Small intestine (tissue), 7 donors: ENCODE measurements at regions not wholly inside any gene's neighbourhood (a gene's known extent, or its start where the extent isn't known, plus 50 kb on each side); places are given as distances from the start of the nearest gene placed in this dataset.
"Not testable (repeated sequence)": the region's sequence is repeated elsewhere in the genome, so short reads cannot be mapped to it uniquely, and the experiment has no call there.

Source experiments
- DNase-seq, 2 donors: peaks; one replicate each; pipeline versions ENCODE4 v3.0.0 to v3.0.0-alpha.2; 2013
- FAIRE-seq: peaks from 2 replicates; lab custom pipeline; 2012; peaks lifted over from hg19 to GRCh38; lab: Jason Lieb, UNC
- H3K27ac ChIP-seq, 3 donors: one replicate each; pipeline ENCODE4 v1.5.1; 2013; ENCODE audit warnings: low read length in 2 of 3, mild to moderate bottlenecking in 2 of 3, control low read depth in 1 of 3, inconsistent platforms in 1 of 3, low read depth in 1 of 3, moderate library complexity in 1 of 3
- H3K27me3 ChIP-seq, 3 donors: one replicate each; pipeline ENCODE4 v1.6.1; 2013; ENCODE audit warnings: low read length in 3 of 3, inconsistent platforms in 1 of 3; ENCODE audit not compliant: control insufficient read depth in 3 of 3, insufficient read depth in 3 of 3
- H3K36me3 ChIP-seq, 3 donors: one replicate each; pipeline ENCODE4 v1.6.1; 2013; ENCODE audit warnings: low read length in 3 of 3, inconsistent platforms in 1 of 3, low read depth in 1 of 3, mild to moderate bottlenecking in 1 of 3, moderate library complexity in 1 of 3; ENCODE audit not compliant: control insufficient read depth in 3 of 3, insufficient read depth in 2 of 3
- H3K4me1 ChIP-seq, 3 donors: one replicate each; pipeline ENCODE4 v1.6.1; 2013; ENCODE audit warnings: low read length in 2 of 3, inconsistent platforms in 1 of 3, low read depth in 1 of 3, mild to moderate bottlenecking in 1 of 3, moderate library complexity in 1 of 3; ENCODE audit not compliant: control insufficient read depth in 3 of 3, insufficient read depth in 2 of 3
- H3K4me3 ChIP-seq, 3 donors: one replicate each; pipeline ENCODE4 v1.5.1; 2013; ENCODE audit warnings: low read length in 3 of 3, control low read depth in 1 of 3, inconsistent platforms in 1 of 3, low read depth in 1 of 3, mild to moderate bottlenecking in 1 of 3, moderate library complexity in 1 of 3
- H3K9me3 ChIP-seq, 2 donors: one replicate each; pipeline ENCODE4 v1.6.1; 2013; ENCODE audit warnings: low read depth in 1 of 2, low read length in 1 of 2; ENCODE audit not compliant: control insufficient read depth in 2 of 2, insufficient read depth in 1 of 2
- WGBS, 3 donors: extraction: QIAGEN DNeasy Blood & Tissue Kit; methylation state at CpG; one replicate each; pipeline ENCODE4 v1.1.7; 2013; 5-methylcytosine and 5-hydroxymethylcytosine counted together
- donor health status: healthy with polysubstance abuse.
- donor health status: control.
- donor health status: control.
- donor health status: Bipolar disorder and iron deficiency.
- donor health status: healthy.

DNA sequence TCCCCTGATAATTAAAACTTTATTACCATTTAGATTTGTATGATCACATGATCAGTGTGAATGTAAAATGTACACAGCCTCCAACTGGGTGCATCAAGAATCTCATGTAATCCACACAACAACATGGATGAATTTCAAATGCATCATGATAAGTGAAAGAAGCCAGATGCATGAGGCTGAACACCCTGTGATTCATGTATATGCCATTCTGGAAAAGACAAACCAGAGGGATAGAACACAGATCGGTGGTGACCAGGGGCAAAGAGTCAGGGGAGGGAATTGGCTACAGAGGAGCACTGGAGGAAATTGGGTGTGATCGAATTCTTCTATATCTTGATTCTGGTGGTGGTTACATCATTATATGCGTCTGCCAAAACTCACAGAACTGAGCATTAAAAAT, 170.7 kb upstream of the SLC24A3 start:
- no peak for FAIRE-seq
- no peak for DNase-seq
- Histone ChIP-seq H3K27ac (no peak overlapping the region), H3K27me3 (no peaks in the 10 kb centered on the region), H3K36me3 (no peaks in the 10 kb centered on the region), H3K4me1 (no peaks in the 10 kb centered on the region), H3K4me3 (no peak overlapping the region), H3K9me3 (no peaks in the 10 kb centered on the region)
- 77 to 88% (median 79%) methylated on average over 3 of the region's 3 CpGs for WGBS, 3 donors

- no peak overlapping the region for H3K4me3 ChIP-seq
- no peak overlapping the region for H3K27ac ChIP-seq
- peak in 1 of 2 donors; percentile 7 for DNase-seq
These were observed 167.1 kb upstream of the SLC24A3 start for GRCh38 chr20:19045371-19045770.

GRCh38 chr20:19047040-19047950, 165.1 kb upstream of the SLC24A3 start:
- DNase-seq (peak; percentile 50 to 77), FAIRE-seq (no peak)
- no peaks in the 10 kb centered on the region for H3K4me1 ChIP-seq
- no peak overlapping the region for H3K4me3 ChIP-seq
- no peaks in the 10 kb centered on the region for H3K9me3 ChIP-seq
- 36 to 67% (median 50%) methylated on average over 9 of the region's 9 CpGs for WGBS, 3 donors
- H3K27me3 ChIP-seq: no peaks in the 10 kb centered on the region
- no peak overlapping the region for H3K27ac ChIP-seq
- H3K36me3 ChIP-seq: no peaks in the 10 kb centered on the region

More at GRCh38 chr20:19045371-19045770, 167.1 kb upstream of the SLC24A3 start:
- FAIRE-seq: no peak
- Histone ChIP-seq H3K36me3 (no peaks in the 10 kb centered on the region), H3K27me3 (no peaks in the 10 kb centered on the region), H3K9me3 (no peaks in the 10 kb centered on the region), H3K4me1 (no peaks in the 10 kb centered on the region)
- 83 to 88% (median 87%) methylated on average over 4 of the region's 4 CpGs for WGBS, 3 donors

GRCh38 chr20:19047951-19048296, 164.5 kb upstream of the SLC24A3 start:
- Histone ChIP-seq H3K27ac (no peak overlapping the region), H3K9me3 (no peaks in the 10 kb centered on the region), H3K36me3 (no peaks in the 10 kb centered on the region), H3K27me3 (no peaks in the 10 kb centered on the region), H3K4me1 (no peaks in the 10 kb centered on the region), H3K4me3 (no peak overlapping the region)
- 36 to 51% (median 47%) methylated on average over 3 of the region's 3 CpGs for WGBS, 3 donors
- FAIRE-seq: no peak
- no peak for DNase-seq

DNA sequence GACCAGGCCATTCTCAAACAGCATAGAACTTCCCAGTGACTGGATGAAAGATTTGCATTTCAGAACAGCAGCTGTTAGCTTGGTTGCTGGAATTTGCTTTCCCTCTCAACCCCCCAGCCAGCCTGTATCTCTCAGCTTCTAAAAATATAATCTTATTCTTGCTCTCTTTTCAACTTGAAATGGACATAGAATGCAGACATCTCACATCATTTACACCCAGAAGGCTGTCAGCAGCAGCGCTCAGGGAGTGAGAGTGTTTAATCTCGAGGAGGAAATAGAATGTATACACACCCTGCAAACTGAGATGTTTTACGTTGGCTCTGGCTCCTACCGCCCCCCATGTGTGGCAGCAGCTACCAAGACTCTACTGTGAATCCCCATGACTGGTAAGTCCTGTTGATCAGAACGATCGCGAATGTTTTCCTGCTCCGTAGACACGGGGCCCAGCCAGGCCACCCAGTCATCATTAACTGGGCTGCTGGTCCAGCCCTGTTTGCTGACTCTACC, 163.4 kb upstream of the SLC24A3 start:
- 55 to 74% (median 70%) methylated on average over 9 of the region's 9 CpGs for WGBS, 3 donors
- no peak overlapping the region for H3K4me3 ChIP-seq
- H3K27me3 ChIP-seq: no peaks in the 10 kb centered on the region
- peak overlapping the region in 2 of 3 donors; percentile 3 to 42 for H3K27ac ChIP-seq
- H3K9me3 ChIP-seq: no peaks in the 10 kb centered on the region
- FAIRE-seq: no peak
- no peaks in the 10 kb centered on the region for H3K36me3 ChIP-seq
- no peaks in the 10 kb centered on the region for H3K4me1 ChIP-seq
- no peak for DNase-seq

DNA sequence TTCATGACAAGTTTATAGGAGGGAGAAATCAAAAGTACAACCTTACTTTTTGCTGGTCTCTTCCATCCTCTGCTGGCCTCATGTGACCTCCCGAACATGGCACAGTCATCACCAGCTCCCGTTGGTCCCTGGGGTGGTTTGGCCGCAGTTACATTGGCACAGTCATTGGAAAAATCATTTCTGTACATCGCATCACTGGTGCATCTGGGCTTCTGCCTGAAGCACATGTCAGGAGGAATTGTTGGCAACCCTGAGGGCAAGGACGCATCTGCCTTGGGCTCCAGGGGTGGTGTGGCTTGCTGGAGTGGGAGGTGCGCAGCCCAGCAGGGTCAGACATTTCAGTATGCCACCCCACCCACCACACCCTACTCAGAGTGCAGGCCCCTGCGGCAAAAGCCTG, 162.9 kb upstream of the SLC24A3 start:
- 85 to 92% (median 89%) methylated on average over 7 of the region's 7 CpGs for WGBS, 3 donors
- no peak for DNase-seq

GRCh38 chr20:19056909-19057308, 155.5 kb upstream of the SLC24A3 start:
- no peaks in the 10 kb centered on the region for H3K4me1 ChIP-seq
- whole genome bisulfite sequencing, 3 donors: 83 to 88% (median 85%) methylated on average over 3 of the region's 3 CpGs
- no peaks in the 10 kb centered on the region for H3K27me3 ChIP-seq
- H3K9me3 ChIP-seq: peaks cover 0 to 6% of the 10 kb centered on the region in 2 donors
- DNase-seq (no peak), FAIRE-seq (no peak)
- no peak overlapping the region for H3K4me3 ChIP-seq
- no peak overlapping the region for H3K27ac ChIP-seq
- H3K36me3 ChIP-seq: no peaks in the 10 kb centered on the region

More for the DNA sequence above, 162.9 kb upstream of the SLC24A3 start:
- H3K4me3 ChIP-seq: no peak overlapping the region
- H3K4me1 ChIP-seq: no peaks in the 10 kb centered on the region
- H3K36me3 ChIP-seq: no peaks in the 10 kb centered on the region
- peak overlapping the region in 1 of 3 donors; percentile 42 for H3K27ac ChIP-seq
- no peaks in the 10 kb centered on the region for H3K27me3 ChIP-seq
- FAIRE-seq: no peak
- no peaks in the 10 kb centered on the region for H3K9me3 ChIP-seq

- not testable (repeated sequence) for H3K27ac ChIP-seq, H3K27me3 ChIP-seq, H3K4me3 ChIP-seq, DNase-seq, H3K36me3 ChIP-seq, H3K4me1 ChIP-seq, FAIRE-seq
- WGBS, 3 donors: 90 to 94% (median 91%) methylated on average over 4 of the region's 4 CpGs
- H3K9me3 ChIP-seq: peaks cover 0 to 25% of the 10 kb centered on the region in 2 donors
These were observed 147.7 kb upstream of the SLC24A3 start for GRCh38 chr20:19064788-19065187.
